ENCODE measurements at regions not wholly inside any gene's neighbourhood (a gene's known extent, or its start where the extent isn't known, plus 50 kb on each side); places are given as distances from the start of the nearest gene placed in this dataset.

DNA sequence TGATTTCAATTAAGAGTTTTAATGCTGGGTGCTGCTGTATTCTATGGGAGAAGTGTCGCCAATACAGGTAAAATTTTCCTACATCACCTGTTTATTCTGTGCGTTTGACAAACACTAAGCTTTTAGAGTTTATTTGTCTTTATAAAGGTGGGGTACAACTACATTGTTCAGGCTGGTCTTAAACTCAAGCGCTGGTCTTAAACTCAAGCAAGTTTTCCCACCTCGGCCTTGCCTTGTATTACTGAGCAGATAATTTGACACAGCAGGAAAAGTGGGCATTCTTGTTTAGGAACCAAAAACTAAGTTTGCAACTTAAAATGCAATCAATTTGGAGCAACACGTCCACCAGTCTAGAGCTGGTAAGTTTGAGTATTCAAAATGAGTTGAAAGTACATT, 112.9 kb upstream of the BTN3A2 start:
- Histone ChIP-seq H3K36me3 (ENCODE audit: control insufficient read depth, insufficient read depth, low read length) (no peaks in the 10 kb centered on the region), H3K4me3 (ENCODE audit: low read depth in 2 of 2, low read length in 2 of 2) (peak overlapping the region; percentile 41 to 44), H3K9me3 (ENCODE audit: control insufficient read depth, insufficient read depth, low read depth, low read length) (no peaks in the 10 kb centered on the region), H3K27ac (ENCODE audit: low read length) (peak overlapping the region; percentile 3; the same call in 1 of the 2 replicates), H3K27me3 (ENCODE audit: control insufficient read depth, insufficient read depth, low read length) (no peaks in the 10 kb centered on the region), H3K4me1 (ENCODE audit: control insufficient read depth, insufficient read depth, low read length) (peaks cover 3% of the 10 kb centered on the region)
- DNase-seq (ENCODE audit: low read depth, low spot score): no peak
- BruUV-seq (replicated peaks): no TSS peak
- ChIA-PET CTCF (no interaction called here), POLR2A (no interaction called here)
- TF ChIP-seq POLR2AphosphoS5 (IDR thresholded peaks at IDR 0.05; ENCODE audit: low read depth, low read length) (no peak), REST (IDR thresholded peaks at IDR 0.05; ENCODE audit: insufficient read depth in 1 of 2, low read depth in 2 of 2, low read length in 1 of 2) (no peak), TCF7L2 (IDR thresholded peaks at IDR 0.05; ENCODE audit: low read depth, low read length) (no peak)
- TF ChIP-seq, protein P1, sequence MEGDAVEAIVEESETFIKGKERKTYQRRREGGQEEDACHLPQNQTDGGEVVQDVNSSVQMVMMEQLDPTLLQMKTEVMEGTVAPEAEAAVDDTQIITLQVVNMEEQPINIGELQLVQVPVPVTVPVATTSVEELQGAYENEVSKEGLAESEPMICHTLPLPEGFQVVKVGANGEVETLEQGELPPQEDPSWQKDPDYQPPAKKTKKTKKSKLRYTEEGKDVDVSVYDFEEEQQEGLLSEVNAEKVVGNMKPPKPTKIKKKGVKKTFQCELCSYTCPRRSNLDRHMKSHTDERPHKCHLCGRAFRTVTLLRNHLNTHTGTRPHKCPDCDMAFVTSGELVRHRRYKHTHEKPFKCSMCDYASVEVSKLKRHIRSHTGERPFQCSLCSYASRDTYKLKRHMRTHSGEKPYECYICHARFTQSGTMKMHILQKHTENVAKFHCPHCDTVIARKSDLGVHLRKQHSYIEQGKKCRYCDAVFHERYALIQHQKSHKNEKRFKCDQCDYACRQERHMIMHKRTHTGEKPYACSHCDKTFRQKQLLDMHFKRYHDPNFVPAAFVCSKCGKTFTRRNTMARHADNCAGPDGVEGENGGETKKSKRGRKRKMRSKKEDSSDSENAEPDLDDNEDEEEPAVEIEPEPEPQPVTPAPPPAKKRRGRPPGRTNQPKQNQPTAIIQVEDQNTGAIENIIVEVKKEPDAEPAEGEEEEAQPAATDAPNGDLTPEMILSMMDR (IDR thresholded peaks at IDR 0.05): no peak
- ATAC-seq: no peak
- intact Hi-C loops (cut with micrococcal nuclease; ENCODE audit: unreplicated experiment): no loop called here
- in situ Hi-C loops (cut with HindIII; ENCODE audit: low pct_unique_long_range_greater_than_20kb, low sequenced_read_pairs): no loop called here

- CTCF ChIA-PET: no interaction called here
- BruUV-seq (replicated peaks): no TSS peak
- in situ Hi-C loops (cut with HindIII; ENCODE audit: low pct_unique_long_range_greater_than_20kb, low sequenced_read_pairs): no loop called here
Observed at GRCh38 chr6:26254724-26255123, 110.3 kb upstream of the BTN3A2 start.

More at GRCh38 chr6:26254724-26255123, 110.3 kb upstream of the BTN3A2 start:
- Histone ChIP-seq H3K27me3 (ENCODE audit: control insufficient read depth, insufficient read depth, low read length) (no peaks in the 10 kb centered on the region), H3K4me1 (ENCODE audit: control insufficient read depth, insufficient read depth, low read length) (peaks cover 3% of the 10 kb centered on the region), H3K9me3 (ENCODE audit: control insufficient read depth, insufficient read depth, low read depth, low read length) (no peaks in the 10 kb centered on the region), H3K27ac (ENCODE audit: low read length) (no peak overlapping the region), H3K4me3 (ENCODE audit: low read depth in 2 of 2, low read length in 2 of 2) (no peak overlapping the region), H3K36me3 (ENCODE audit: control insufficient read depth, insufficient read depth, low read length) (no peaks in the 10 kb centered on the region)
- intact Hi-C loops (cut with micrococcal nuclease; ENCODE audit: unreplicated experiment): no loop called here
- POLR2A ChIA-PET: no interaction called here
- no peak for DNase-seq (ENCODE audit: low read depth, low spot score)
- TF ChIP-seq SIN3A (IDR thresholded peaks at IDR 0.05; ENCODE audit: borderline replicate concordance, insufficient read depth, low read depth, low read length) (no peak), POLR2AphosphoS5 (IDR thresholded peaks at IDR 0.05; ENCODE audit: low read depth, low read length) (no peak)
- TF ChIP-seq, protein P1 (IDR thresholded peaks at IDR 0.05): no peak
- no peak for ATAC-seq
